ENCODE measurements at regions not wholly inside any gene's neighbourhood (a gene's known extent, or its start where the extent isn't known, plus 50 kb on each side); places are given as distances from the start of the nearest gene placed in this dataset.

DNA sequence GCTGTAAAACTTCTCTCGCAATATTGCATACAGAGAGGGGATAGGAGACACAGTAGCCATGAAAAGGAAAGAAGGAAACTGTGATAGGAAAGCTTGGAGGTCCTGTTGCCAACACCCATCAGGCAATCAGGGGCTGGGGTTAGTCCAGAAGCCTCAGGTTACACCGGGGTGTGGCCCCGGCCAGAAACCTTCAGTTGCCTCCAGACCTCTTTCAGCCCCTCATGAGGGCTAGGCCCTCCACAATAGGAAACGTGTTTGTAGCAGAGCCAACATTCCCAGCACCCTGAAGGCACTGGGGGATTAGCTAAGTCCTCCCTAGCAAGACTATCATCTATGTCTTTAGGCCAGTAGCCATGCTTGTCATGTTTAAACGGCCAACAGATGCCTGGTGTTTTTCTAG lies 1048.0 kb upstream of the CNTN5 start:
- ATAC-seq (ENCODE audit: low read depth), result no peak
- CTCF ChIA-PET, result no interaction called here
- dilution Hi-C loops (cut with HindIII; ENCODE audit: low sequenced_read_pairs, unreplicated experiment), result no loop called here

More for the DNA sequence above, 1048.0 kb upstream of the CNTN5 start:
- Histone ChIP-seq H2AK9ac (replicated peaks; ENCODE audit: low read depth, low read length, poor library complexity) (no peak overlapping the region), H2BK15ac (ENCODE audit: low read depth, low read length) (no peak overlapping the region), H2AFZ (replicated peaks; ENCODE audit: low read length, poor library complexity) (peak overlapping the region; percentile 80), H3K9me3 (ENCODE audit: control insufficient read depth, insufficient read depth, low read length) (no peaks in the 10 kb centered on the region), H3K56ac (ENCODE audit: extremely low read depth, insufficient read depth, low read length) (no peak overlapping the region), H4K8ac (ENCODE audit: low read depth in 2 of 2, low read length in 2 of 2) (no peak overlapping the region), H3K27ac (ENCODE audit: insufficient read depth, low read length) (no peak overlapping the region), H3K36me3 (ENCODE audit: control insufficient read depth, insufficient read depth, low read length) (no peaks in the 10 kb centered on the region), H2BK5ac (ENCODE audit: low read depth, low read length, poor library complexity, severe bottlenecking) (no peak overlapping the region), H3K4me3 (ENCODE audit: insufficient read depth, low read depth, low read length) (no peak overlapping the region), H4K20me1 (ENCODE audit: insufficient read depth, low read length) (no peaks in the 10 kb centered on the region), H3K9ac (ENCODE audit: low read depth, low read length) (no peak overlapping the region), H3K4ac (ENCODE audit: low read depth, low read length) (no peak overlapping the region; the same call in 1 of the 2 replicates), H3K27me3 (ENCODE audit: control insufficient read depth, insufficient read depth, low read length) (no peaks in the 10 kb centered on the region), H4K5ac (ENCODE audit: low read depth, low read length) (no peak overlapping the region), H3K9me1 (ENCODE audit: insufficient read depth, low read length) (no peaks in the 10 kb centered on the region), H3K79me1 (ENCODE audit: low read depth in 1 of 2, low read length in 2 of 2) (no peaks in the 10 kb centered on the region), H2AK5ac (ENCODE audit: low read depth, low read length) (no peak overlapping the region), H3K23ac (ENCODE audit: low read depth, low read length) (no peak overlapping the region), H3K4me2 (ENCODE audit: low read depth, low read length) (no peak overlapping the region), H3K14ac (replicated peaks; ENCODE audit: low read depth, low read length) (no peak overlapping the region), H2BK120ac (ENCODE audit: low read depth, low read length) (0 out of 2 replicates have a peak overlapping the region, but pooled peaks have one; percentile 8), H2BK20ac (ENCODE audit: low read depth, low read length) (no peak overlapping the region), H3K4me1 (ENCODE audit: control insufficient read depth, insufficient read depth, low read length) (no peaks in the 10 kb centered on the region), H3K18ac (ENCODE audit: low read depth, low read length) (no peak overlapping the region), H4K91ac (ENCODE audit: insufficient read depth, low read depth, low read length) (no peak overlapping the region)
- TF ChIP-seq FOS (IDR thresholded peaks at IDR 0.05; ENCODE audit: low read depth, low read length) (no peak), BHLHE40 (IDR thresholded peaks at IDR 0.05; ENCODE audit: low read depth, low read length) (no peak), SMC3 (IDR thresholded peaks at IDR 0.05; ENCODE audit: low read depth, low read length) (no peak), RAD21 (IDR thresholded peaks at IDR 0.05; ENCODE audit: low read length) (no peak), CHD1 (IDR thresholded peaks at IDR 0.05; ENCODE audit: low read depth, low read length) (no peak), MAZ (IDR thresholded peaks at IDR 0.05; ENCODE audit: borderline replicate concordance, low read depth, low read length) (no peak), NFE2L2 (IDR thresholded peaks at IDR 0.05; ENCODE audit: low read depth, low read length) (no peak), MAFK (IDR thresholded peaks at IDR 0.05; ENCODE audit: low read depth, low read length) (no peak), POLR2A (IDR thresholded peaks at IDR 0.05; ENCODE audit: low read depth, low read length) (no peak), RFX5 (IDR thresholded peaks at IDR 0.05; ENCODE audit: low read depth, low read length) (no peak), MXI1 (IDR thresholded peaks at IDR 0.05; ENCODE audit: borderline replicate concordance, low read depth, low read length) (no peak), CEBPB (IDR thresholded peaks at IDR 0.05; ENCODE audit: low read depth, low read length) (no peak), RCOR1 (IDR thresholded peaks at IDR 0.05; ENCODE audit: insufficient replicate concordance, low read length) (no peak)
- TF ChIP-seq, protein P1, sequence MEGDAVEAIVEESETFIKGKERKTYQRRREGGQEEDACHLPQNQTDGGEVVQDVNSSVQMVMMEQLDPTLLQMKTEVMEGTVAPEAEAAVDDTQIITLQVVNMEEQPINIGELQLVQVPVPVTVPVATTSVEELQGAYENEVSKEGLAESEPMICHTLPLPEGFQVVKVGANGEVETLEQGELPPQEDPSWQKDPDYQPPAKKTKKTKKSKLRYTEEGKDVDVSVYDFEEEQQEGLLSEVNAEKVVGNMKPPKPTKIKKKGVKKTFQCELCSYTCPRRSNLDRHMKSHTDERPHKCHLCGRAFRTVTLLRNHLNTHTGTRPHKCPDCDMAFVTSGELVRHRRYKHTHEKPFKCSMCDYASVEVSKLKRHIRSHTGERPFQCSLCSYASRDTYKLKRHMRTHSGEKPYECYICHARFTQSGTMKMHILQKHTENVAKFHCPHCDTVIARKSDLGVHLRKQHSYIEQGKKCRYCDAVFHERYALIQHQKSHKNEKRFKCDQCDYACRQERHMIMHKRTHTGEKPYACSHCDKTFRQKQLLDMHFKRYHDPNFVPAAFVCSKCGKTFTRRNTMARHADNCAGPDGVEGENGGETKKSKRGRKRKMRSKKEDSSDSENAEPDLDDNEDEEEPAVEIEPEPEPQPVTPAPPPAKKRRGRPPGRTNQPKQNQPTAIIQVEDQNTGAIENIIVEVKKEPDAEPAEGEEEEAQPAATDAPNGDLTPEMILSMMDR (conservative IDR thresholded peaks at IDR 0.05; ENCODE audit: low read depth, low read length), result no peak
- TF ChIP-seq, protein P2, sequence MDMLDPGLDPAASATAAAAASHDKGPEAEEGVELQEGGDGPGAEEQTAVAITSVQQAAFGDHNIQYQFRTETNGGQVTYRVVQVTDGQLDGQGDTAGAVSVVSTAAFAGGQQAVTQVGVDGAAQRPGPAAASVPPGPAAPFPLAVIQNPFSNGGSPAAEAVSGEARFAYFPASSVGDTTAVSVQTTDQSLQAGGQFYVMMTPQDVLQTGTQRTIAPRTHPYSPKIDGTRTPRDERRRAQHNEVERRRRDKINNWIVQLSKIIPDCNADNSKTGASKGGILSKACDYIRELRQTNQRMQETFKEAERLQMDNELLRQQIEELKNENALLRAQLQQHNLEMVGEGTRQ (IDR thresholded peaks at IDR 0.05; ENCODE audit: low read depth, low read length), result no peak
- TF ChIP-seq, protein P3, sequence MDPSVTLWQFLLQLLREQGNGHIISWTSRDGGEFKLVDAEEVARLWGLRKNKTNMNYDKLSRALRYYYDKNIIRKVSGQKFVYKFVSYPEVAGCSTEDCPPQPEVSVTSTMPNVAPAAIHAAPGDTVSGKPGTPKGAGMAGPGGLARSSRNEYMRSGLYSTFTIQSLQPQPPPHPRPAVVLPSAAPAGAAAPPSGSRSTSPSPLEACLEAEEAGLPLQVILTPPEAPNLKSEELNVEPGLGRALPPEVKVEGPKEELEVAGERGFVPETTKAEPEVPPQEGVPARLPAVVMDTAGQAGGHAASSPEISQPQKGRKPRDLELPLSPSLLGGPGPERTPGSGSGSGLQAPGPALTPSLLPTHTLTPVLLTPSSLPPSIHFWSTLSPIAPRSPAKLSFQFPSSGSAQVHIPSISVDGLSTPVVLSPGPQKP (IDR thresholded peaks at IDR 0.05; ENCODE audit: borderline replicate concordance, low read depth, low read length), result no peak
- in situ Hi-C loops (cut with MboI; ENCODE audit: low sequenced_read_pairs), result no loop called here
- WGBS, 2 experiments (ENCODE audit: extremely low coverage in 2 of 2, insufficient read length in 1 of 2), result 100% methylated on average over 1 of the region's 5 CpGs; no CpG with 5 or more reads in 1 of the 2 experiments
- POLR2A ChIA-PET (ENCODE audit: unreplicated experiment), result no interaction called here
- no peak for DNase-seq
- no TSS peak for BruUV-seq (replicated peaks)
- intact Hi-C loops (cut with micrococcal nuclease), result no loop called here

Data from IMR-90 (cell line).